Mesenchymal stem cell (in vitro differentiated cells and primary cell): ENCODE measurements at regions not wholly inside any gene's neighbourhood (a gene's known extent, or its start where the extent isn't known, plus 50 kb on each side); places are given as distances from the start of the nearest gene placed in this dataset.

Experiments
- DNase-seq: peaks from one replicate; pipeline ENCODE4 v3.0.0-alpha.2; 2013
- H2AFZ ChIP-seq: one replicate; pipeline ENCODE4 v1.6.1; 2013; ENCODE audit warnings: low read depth, mild to moderate bottlenecking, control low read depth, inconsistent platforms, low read length, moderate library complexity
- H2AK5ac ChIP-seq: 2 replicates; pipeline ENCODE4 v1.6.1; 2013; ENCODE audit warnings: low read length, moderate library complexity, mild to moderate bottlenecking, inconsistent platforms; ENCODE audit not compliant: severe bottlenecking
- H2BK120ac ChIP-seq: one replicate; pipeline ENCODE4 v1.6.1; 2013; ENCODE audit warnings: low read depth, mild to moderate bottlenecking, inconsistent platforms, low read length, moderate library complexity
- H2BK12ac ChIP-seq, 2 experiments: one replicate each; pipeline ENCODE4 v1.6.1; 2013; ENCODE audit warnings: inconsistent platforms in 2 of 2, low read length in 2 of 2, mild to moderate bottlenecking in 2 of 2, moderate library complexity in 2 of 2, control low read depth in 1 of 2
- H2BK15ac ChIP-seq: one replicate; pipeline ENCODE4 v1.6.1; 2013; ENCODE audit warnings: mild to moderate bottlenecking, low read depth, inconsistent platforms; ENCODE audit not compliant: poor library complexity, severe bottlenecking
- H2BK5ac ChIP-seq: 2 replicates; pipeline ENCODE4 v1.6.1; 2013; ENCODE audit warnings: low read depth, mild to moderate bottlenecking, low read length, control low read depth, inconsistent platforms; ENCODE audit not compliant: poor library complexity, severe bottlenecking
- H3K14ac ChIP-seq, 2 experiments: one replicate each; pipeline ENCODE4 v1.6.1; 2013; ENCODE audit warnings: inconsistent platforms in 2 of 2, low read length in 2 of 2, control low read depth in 1 of 2, mild to moderate bottlenecking in 1 of 2, moderate library complexity in 1 of 2
- H3K18ac ChIP-seq, 2 experiments: one replicate each; pipeline ENCODE4 v1.6.1; 2013; ENCODE audit warnings: inconsistent platforms in 2 of 2, low read length in 2 of 2, control low read depth in 1 of 2, low read depth in 1 of 2, mild to moderate bottlenecking in 1 of 2
- H3K23ac ChIP-seq, 2 experiments: one replicate each; pipeline ENCODE4 v1.6.1; 2013; ENCODE audit warnings: inconsistent platforms in 2 of 2, low read length in 2 of 2, mild to moderate bottlenecking in 2 of 2, moderate library complexity in 2 of 2, control low read depth in 1 of 2
- H3K27ac ChIP-seq: 2 replicates; pipeline ENCODE4 v1.5.1; 2013; ENCODE audit warnings: mild to moderate bottlenecking, moderate library complexity, low read length, control low read depth, inconsistent platforms; ENCODE audit not compliant: poor library complexity, severe bottlenecking
- H3K27me3 ChIP-seq, 2 experiments: 2 replicates each; pipeline versions ENCODE4 v1.6.1 to v1.7.0; 2013; ENCODE audit warnings: low read length in 2 of 2, mild to moderate bottlenecking in 2 of 2, moderate library complexity in 2 of 2, control low read depth in 1 of 2, inconsistent platforms in 1 of 2; ENCODE audit not compliant: control insufficient read depth in 1 of 2, insufficient read depth in 1 of 2
- H3K36me3 ChIP-seq, 2 experiments: 2 replicates each; pipeline versions ENCODE4 v1.6.1 to v1.7.0; 2013; ENCODE audit warnings: low read length in 2 of 2, control low read depth in 1 of 2, inconsistent platforms in 1 of 2, low read depth in 1 of 2, mild to moderate bottlenecking in 1 of 2; ENCODE audit not compliant: insufficient read depth in 2 of 2, control insufficient read depth in 1 of 2
- H3K4ac ChIP-seq, 2 experiments: one replicate each; pipeline ENCODE4 v1.6.1; 2013; ENCODE audit warnings: inconsistent platforms in 2 of 2, low read length in 2 of 2, mild to moderate bottlenecking in 2 of 2, moderate library complexity in 2 of 2, control low read depth in 1 of 2, low read depth in 1 of 2
- H3K4me1 ChIP-seq: 2 replicates; pipeline ENCODE4 v1.6.1; 2013; ENCODE audit warnings: low read depth, low read length, control low read depth; ENCODE audit not compliant: control insufficient read depth, insufficient read depth
- H3K4me2 ChIP-seq: 2 replicates; pipeline ENCODE4 v1.6.1; 2013; ENCODE audit warnings: low read length, mild to moderate bottlenecking, inconsistent platforms; ENCODE audit not compliant: poor library complexity, severe bottlenecking
- H3K4me3 ChIP-seq, 2 experiments: 2 replicates each; pipeline versions ENCODE4 v1.5.1 to v1.7.0; 2013; ENCODE audit warnings: low read length in 2 of 2, mild to moderate bottlenecking in 2 of 2, control low read depth in 1 of 2, low read depth in 1 of 2; ENCODE audit not compliant: insufficient read depth in 1 of 2
- H3K79me1 ChIP-seq: replicated peaks from 2 replicates; pipeline ENCODE4 v1.6.1; 2013; ENCODE audit warnings: mild to moderate bottlenecking, control low read depth, low read length, inconsistent platforms; ENCODE audit not compliant: poor library complexity, severe bottlenecking
- H3K9ac ChIP-seq: 2 replicates; pipeline ENCODE4 v1.7.0; 2013; ENCODE audit warnings: mild to moderate bottlenecking, low read length, moderate library complexity
- H3K9me3 ChIP-seq: 2 replicates; pipeline ENCODE4 v1.7.0; 2013; ENCODE audit warnings: mild to moderate bottlenecking, low read length; ENCODE audit not compliant: control insufficient read depth
- H4K8ac ChIP-seq: one replicate; pipeline ENCODE4 v1.6.1; 2013; ENCODE audit warnings: inconsistent platforms, mild to moderate bottlenecking, low read length, moderate library complexity
- H4K91ac ChIP-seq: one replicate; pipeline ENCODE4 v1.6.1; 2013; ENCODE audit warnings: mild to moderate bottlenecking, low read length, inconsistent platforms
- WGBS: methylation state at CpG from one replicate; pipeline ENCODE4 v1.1.7; 2013; ENCODE audit warnings: mixed read lengths; 5-methylcytosine and 5-hydroxymethylcytosine counted together

DNA sequence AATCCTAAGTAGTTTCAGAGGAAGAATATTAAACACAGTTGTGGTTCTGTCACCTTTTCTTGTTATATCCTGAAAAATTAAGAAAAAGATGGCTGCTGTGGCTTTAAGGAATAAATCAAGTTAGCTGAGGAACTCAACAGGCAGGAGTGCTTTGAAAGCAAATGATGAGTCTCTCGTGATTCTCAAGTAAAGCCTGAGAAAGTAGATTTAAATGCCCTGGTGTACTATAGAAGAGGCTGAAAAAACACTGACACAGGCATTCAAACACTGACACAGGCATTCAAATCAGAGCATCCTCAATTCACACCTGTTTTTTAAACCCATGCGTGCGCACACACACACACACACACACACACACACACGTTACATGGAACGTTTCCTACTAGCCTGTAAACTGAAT, 218.6 kb downstream of the OGFRL1 start:
- Histone ChIP-seq H2AK5ac (no peak overlapping the region), H3K9ac (no peak overlapping the region), H3K27ac (no peak overlapping the region), H2BK12ac (no peak overlapping the region), H3K4me1 (peaks cover 2% of the 10 kb centered on the region), H3K36me3 (no peaks in the 10 kb centered on the region), H4K8ac (no peak overlapping the region), H3K4me3 (no peak overlapping the region), H3K23ac (no peak overlapping the region), H3K9me3 (no peaks in the 10 kb centered on the region), H3K4ac (no peak overlapping the region), H3K27me3 (no peaks in the 10 kb centered on the region), H3K4me2 (no peak overlapping the region), H2BK15ac (no peak overlapping the region), H2BK5ac (no peak overlapping the region), H4K91ac (no peak overlapping the region), H2BK120ac (no peak overlapping the region), H3K18ac (no peak overlapping the region), H3K79me1 (no peaks in the 10 kb centered on the region), H2AFZ (no peak overlapping the region), H3K14ac (no peak overlapping the region)
- 83% methylated on average over 2 of the region's 5 CpGs for WGBS
- no peak for DNase-seq

GRCh38 chr6:71509191-71510005, 220.8 kb downstream of the OGFRL1 start:
- Histone ChIP-seq H3K79me1 (no peaks in the 10 kb centered on the region), H3K4me3 (no peak overlapping the region), H3K23ac (no peak overlapping the region), H2BK15ac (no peak overlapping the region), H3K27me3 (no peaks in the 10 kb centered on the region), H3K18ac (no peak overlapping the region), H4K91ac (no peak overlapping the region), H3K4me1 (peaks cover 2% of the 10 kb centered on the region), H2BK5ac (no peak overlapping the region), H2AFZ (no peak overlapping the region), H3K27ac (no peak overlapping the region), H3K4me2 (no peak overlapping the region), H2BK12ac (no peak overlapping the region), H4K8ac (no peak overlapping the region), H2BK120ac (no peak overlapping the region), H3K14ac (no peak overlapping the region), H3K9ac (peak overlapping the region; percentile 15), H3K36me3 (no peaks in the 10 kb centered on the region), H2AK5ac (no peak overlapping the region), H3K4ac (no peak overlapping the region), H3K9me3 (no peaks in the 10 kb centered on the region)
- DNase-seq = peak; percentile 18
- 80% methylated on average over 1 of the region's 1 CpG for WGBS

DNA sequence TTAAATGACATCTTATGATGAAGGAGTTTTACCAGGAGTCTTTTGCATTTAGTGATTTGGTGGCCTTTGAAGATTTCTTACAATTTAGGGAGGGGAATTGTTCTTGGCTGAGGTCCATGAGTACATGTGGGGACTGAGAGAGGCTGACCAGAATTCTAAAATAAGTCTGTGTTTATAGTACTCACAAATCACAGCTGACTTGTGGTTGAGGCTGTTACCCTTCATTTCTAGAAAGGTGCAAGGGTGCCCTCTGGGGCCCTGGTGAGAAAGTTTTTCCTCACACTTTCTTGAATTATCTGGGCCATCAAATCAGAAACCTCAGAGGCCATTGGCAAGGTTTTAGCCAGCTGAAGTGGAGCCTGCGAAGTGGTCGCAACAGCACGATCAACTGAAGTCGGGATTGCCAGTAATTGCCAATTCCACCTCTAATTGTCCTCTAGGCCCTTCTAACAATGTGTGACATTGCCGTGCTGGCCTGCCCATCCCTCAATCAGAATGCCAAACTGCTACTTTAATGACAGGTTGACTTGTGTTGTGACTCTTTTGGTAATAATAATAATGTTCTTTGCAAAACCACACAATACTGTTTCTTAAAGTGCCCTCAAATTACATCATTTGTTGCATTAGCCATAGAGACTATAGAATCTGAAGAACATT, 221.6 kb downstream of the OGFRL1 start:
- Histone ChIP-seq H3K4ac (peak overlapping the region in 1 of 2 experiments; percentile 11), H2AK5ac (no peak overlapping the region), H3K9ac (peak overlapping the region; percentile 15), H3K4me1 (peaks cover 2% of the 10 kb centered on the region), H3K27me3 (no peaks in the 10 kb centered on the region), H3K9me3 (no peaks in the 10 kb centered on the region), H2BK5ac (no peak overlapping the region), H3K27ac (peak overlapping the region; percentile 61), H3K36me3 (no peaks in the 10 kb centered on the region), H3K4me2 (no peak overlapping the region), H3K18ac (peak overlapping the region in 1 of 2 experiments; percentile 77), H3K14ac (no peak overlapping the region), H2BK12ac (peak overlapping the region in 1 of 2 experiments; percentile 83), H3K23ac (no peak overlapping the region), H3K4me3 (no peak overlapping the region), H2BK15ac (no peak overlapping the region), H3K79me1 (no peaks in the 10 kb centered on the region), H2BK120ac (no peak overlapping the region), H2AFZ (no peak overlapping the region), H4K8ac (no peak overlapping the region), H4K91ac (no peak overlapping the region)
- WGBS = 71% methylated on average over 5 of the region's 5 CpGs
- peak; percentile 80 for DNase-seq

DNA sequence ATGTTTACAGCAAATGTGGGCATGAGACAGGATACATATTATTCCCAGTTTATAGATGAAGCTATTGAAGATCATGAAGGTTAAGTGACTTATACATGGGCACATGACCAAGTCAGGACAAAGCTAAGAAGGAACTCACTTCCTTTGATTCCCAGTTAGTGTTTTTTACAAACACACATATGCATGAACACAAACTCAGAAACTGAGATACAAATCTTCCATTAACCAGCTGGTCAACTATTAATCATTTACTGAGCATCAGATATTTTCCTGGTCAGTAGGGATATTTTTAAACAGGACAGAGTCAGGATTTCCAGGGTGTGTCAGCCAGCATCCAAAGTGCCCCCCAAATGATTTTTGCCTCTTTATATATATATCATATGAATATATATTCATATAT, 222.2 kb downstream of the OGFRL1 start:
- no peaks in the 10 kb centered on the region for H3K27me3 ChIP-seq
- H3K4me1 ChIP-seq = peaks cover 2% of the 10 kb centered on the region
- no peak for DNase-seq
- H3K27ac ChIP-seq = peak overlapping the region; percentile 48
- no peak overlapping the region for H3K4me3 ChIP-seq
- H3K4me2 ChIP-seq = no peak overlapping the region
- H2BK120ac ChIP-seq = no peak overlapping the region
- no peak overlapping the region for H2AFZ ChIP-seq
- H3K14ac ChIP-seq = no peak overlapping the region
- H3K4ac ChIP-seq = no peak overlapping the region
- H3K18ac ChIP-seq = no peak overlapping the region
- H3K23ac ChIP-seq = no peak overlapping the region
- H2BK15ac ChIP-seq = no peak overlapping the region
- no peaks in the 10 kb centered on the region for H3K79me1 ChIP-seq
- H2BK12ac ChIP-seq = no peak overlapping the region
- H2AK5ac ChIP-seq = no peak overlapping the region
- H3K9me3 ChIP-seq = no peaks in the 10 kb centered on the region
- no peak overlapping the region for H2BK5ac ChIP-seq
- no peak overlapping the region for H4K8ac ChIP-seq
- no peaks in the 10 kb centered on the region for H3K36me3 ChIP-seq
- no peak overlapping the region for H3K9ac ChIP-seq
- no peak overlapping the region for H4K91ac ChIP-seq
